ENCODE measurements at regions not wholly inside any gene's neighbourhood (a gene's known extent, or its start where the extent isn't known, plus 50 kb on each side); places are given as distances from the start of the nearest gene placed in this dataset.

DNA sequence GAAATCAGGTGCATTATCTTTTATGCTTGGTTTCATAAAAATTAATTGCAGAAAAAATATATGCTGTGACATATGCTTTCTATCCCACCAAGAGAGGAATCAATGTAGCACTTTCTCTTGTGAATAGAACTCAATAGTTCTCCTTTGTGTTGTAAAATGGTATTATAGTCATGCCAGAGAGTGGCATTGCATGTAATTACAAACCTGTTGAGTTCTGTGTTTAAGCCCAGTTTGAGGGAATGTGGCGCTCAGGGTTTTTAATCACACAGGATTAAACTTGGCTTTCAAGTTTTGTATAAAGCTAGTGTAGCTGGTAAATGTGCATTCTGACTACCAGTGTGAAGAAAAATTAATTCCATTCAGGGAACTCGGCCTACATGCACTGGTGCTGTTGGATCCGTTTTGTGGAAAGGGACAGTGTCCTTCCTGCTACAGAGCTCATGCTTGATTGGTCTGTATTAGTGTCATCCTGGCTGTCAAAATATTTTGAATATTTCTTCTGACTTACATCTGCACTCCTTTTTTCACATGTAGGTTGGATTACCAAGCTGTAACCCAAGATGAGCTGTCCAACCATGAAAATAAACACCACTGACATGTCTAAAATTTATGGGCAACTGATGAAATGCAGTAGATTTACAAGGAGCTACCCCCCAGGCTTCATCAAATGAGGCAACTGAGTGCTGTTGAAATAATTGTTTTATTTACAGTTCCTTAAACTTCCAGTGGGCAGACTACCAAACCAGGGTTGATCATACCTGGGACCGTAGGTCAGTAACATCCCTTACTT is 80.3 kb downstream of the SLC4A3 start:
- POLR2A ChIA-PET: no interaction called here
- intact Hi-C loops (cut with DNase I, micrococcal nuclease): no loop called here
- H3K27ac ChIP-seq (ENCODE audit: low read depth in 1 of 2, low read length in 2 of 2): no peak overlapping the region
- ATAC-seq (ENCODE audit: poor library complexity) (no peak), DNase-seq (no peak)
- CTCF ChIA-PET: no interaction called here
- Mint-ChIP-seq H3K27me3 (peaks cover 45% of the 10 kb centered on the region), H3K36me3 (ENCODE audit: low read depth) (no peaks in the 10 kb centered on the region), H3K9me3 (no peaks in the 10 kb centered on the region), H3K27ac (no peak overlapping the region), H3K4me3 (no peak overlapping the region), H3K4me1 (ENCODE audit: low read depth) (no peaks in the 10 kb centered on the region)
- no peaks in the 10 kb centered on the region for H3K36me3 ChIP-seq (ENCODE audit: insufficient read depth, low read length)
- TF ChIP-seq, protein P1, sequence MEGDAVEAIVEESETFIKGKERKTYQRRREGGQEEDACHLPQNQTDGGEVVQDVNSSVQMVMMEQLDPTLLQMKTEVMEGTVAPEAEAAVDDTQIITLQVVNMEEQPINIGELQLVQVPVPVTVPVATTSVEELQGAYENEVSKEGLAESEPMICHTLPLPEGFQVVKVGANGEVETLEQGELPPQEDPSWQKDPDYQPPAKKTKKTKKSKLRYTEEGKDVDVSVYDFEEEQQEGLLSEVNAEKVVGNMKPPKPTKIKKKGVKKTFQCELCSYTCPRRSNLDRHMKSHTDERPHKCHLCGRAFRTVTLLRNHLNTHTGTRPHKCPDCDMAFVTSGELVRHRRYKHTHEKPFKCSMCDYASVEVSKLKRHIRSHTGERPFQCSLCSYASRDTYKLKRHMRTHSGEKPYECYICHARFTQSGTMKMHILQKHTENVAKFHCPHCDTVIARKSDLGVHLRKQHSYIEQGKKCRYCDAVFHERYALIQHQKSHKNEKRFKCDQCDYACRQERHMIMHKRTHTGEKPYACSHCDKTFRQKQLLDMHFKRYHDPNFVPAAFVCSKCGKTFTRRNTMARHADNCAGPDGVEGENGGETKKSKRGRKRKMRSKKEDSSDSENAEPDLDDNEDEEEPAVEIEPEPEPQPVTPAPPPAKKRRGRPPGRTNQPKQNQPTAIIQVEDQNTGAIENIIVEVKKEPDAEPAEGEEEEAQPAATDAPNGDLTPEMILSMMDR (IDR thresholded peaks at IDR 0.05): no peak
- peaks cover 0 to 3% of the 10 kb centered on the region in 2 experiments for H3K9me3 ChIP-seq (ENCODE audit: control insufficient read depth in 1 of 2, insufficient read depth in 1 of 2, low read length in 2 of 2)
- H3K27me3 ChIP-seq (ENCODE audit: control insufficient read depth in 1 of 2, insufficient read depth in 2 of 2, low read length in 2 of 2): peaks cover 9 to 11% of the 10 kb centered on the region in 2 experiments
- H3K4me3 ChIP-seq (ENCODE audit: low read length): no peak overlapping the region
- H3K4me1 ChIP-seq (ENCODE audit: insufficient read depth, low read length): no peaks in the 10 kb centered on the region

DNA sequence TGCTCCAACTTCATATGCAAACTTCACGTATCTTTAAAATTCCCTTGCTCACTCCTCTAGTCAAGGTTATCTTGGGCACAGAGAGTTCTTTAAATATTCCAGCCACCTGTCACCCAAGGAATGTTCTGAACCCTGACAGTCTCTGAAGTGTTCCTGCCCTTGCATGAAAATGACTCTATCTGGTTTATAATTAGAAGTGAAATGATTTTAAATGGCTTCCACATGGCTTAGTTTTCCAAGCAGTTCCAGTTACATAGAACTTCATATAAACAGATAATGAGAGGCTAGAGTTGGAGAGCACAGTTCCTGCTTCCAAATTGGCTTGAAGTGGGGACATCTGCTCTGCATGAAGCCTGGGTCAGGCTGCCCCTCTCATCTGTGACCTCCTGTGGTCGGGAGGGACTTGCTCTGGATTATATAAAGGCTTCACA is 81.9 kb downstream of the SLC4A3 start:
- DNase-seq (no peak), ATAC-seq (ENCODE audit: poor library complexity) (no peak)
- intact Hi-C loops (cut with DNase I, micrococcal nuclease): no loop called here
- POLR2A ChIA-PET: no interaction called here
- Mint-ChIP-seq H3K36me3 (ENCODE audit: low read depth) (no peaks in the 10 kb centered on the region), H3K27me3 (peaks cover 46% of the 10 kb centered on the region), H3K4me1 (ENCODE audit: low read depth) (no peaks in the 10 kb centered on the region), H3K4me3 (no peak overlapping the region), H3K27ac (no peak overlapping the region), H3K9me3 (no peaks in the 10 kb centered on the region)
- CTCF ChIA-PET: no interaction called here
- Histone ChIP-seq H3K4me3 (ENCODE audit: low read length) (no peak overlapping the region), H3K36me3 (ENCODE audit: insufficient read depth, low read length) (no peaks in the 10 kb centered on the region), H3K4me1 (ENCODE audit: insufficient read depth, low read length) (no peaks in the 10 kb centered on the region), H3K27ac (ENCODE audit: low read depth in 1 of 2, low read length in 2 of 2) (no peak overlapping the region), H3K27me3 (ENCODE audit: control insufficient read depth in 1 of 2, insufficient read depth in 2 of 2, low read length in 2 of 2) (peaks cover 6 to 11% of the 10 kb centered on the region in 2 experiments), H3K9me3 (ENCODE audit: control insufficient read depth in 1 of 2, insufficient read depth in 1 of 2, low read length in 2 of 2) (peaks cover 0 to 3% of the 10 kb centered on the region in 2 experiments)
- TF ChIP-seq, protein P1 (IDR thresholded peaks at IDR 0.05): no peak

DNA sequence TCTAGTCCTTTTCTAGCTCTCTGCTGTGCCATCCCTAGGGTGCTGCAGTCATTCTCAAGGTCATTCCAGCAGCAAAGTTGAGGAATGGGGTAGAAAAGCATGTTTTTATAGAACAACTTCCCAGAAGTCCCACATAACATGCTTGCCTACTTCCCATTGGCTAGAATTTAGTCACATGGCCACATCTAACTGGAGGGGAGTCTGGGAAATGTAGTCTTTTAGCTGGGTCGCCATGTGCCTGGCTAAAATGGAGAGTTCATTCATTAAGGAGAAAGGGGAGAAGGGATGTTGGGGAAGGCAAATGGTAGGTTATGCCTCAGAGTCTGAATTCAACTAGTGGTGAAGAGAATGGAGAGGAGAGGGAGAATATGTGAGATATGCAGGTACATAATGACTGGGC is 85.7 kb downstream of the SLC4A3 start:
- no peak overlapping the region for H3K4me3 ChIP-seq (ENCODE audit: low read length)
- no peak overlapping the region for H3K27ac ChIP-seq (ENCODE audit: low read depth in 1 of 2, low read length in 2 of 2)
- peaks cover 3 to 4% of the 10 kb centered on the region in 2 experiments for H3K27me3 ChIP-seq (ENCODE audit: control insufficient read depth in 1 of 2, insufficient read depth in 2 of 2, low read length in 2 of 2)
- DNase-seq (peak in 3 of 14 experiments; percentile 1 to 16 (median 4)), ATAC-seq (ENCODE audit: poor library complexity) (no peak)
- Mint-ChIP-seq H3K9me3 (no peaks in the 10 kb centered on the region), H3K27me3 (peaks cover 43% of the 10 kb centered on the region), H3K36me3 (ENCODE audit: low read depth) (no peaks in the 10 kb centered on the region), H3K4me3 (no peak overlapping the region), H3K27ac (no peak overlapping the region), H3K4me1 (ENCODE audit: low read depth) (no peaks in the 10 kb centered on the region)
- intact Hi-C loops (cut with DNase I, micrococcal nuclease): no loop called here
- H3K9me3 ChIP-seq (ENCODE audit: control insufficient read depth in 1 of 2, insufficient read depth in 1 of 2, low read length in 2 of 2): peaks cover 0 to 3% of the 10 kb centered on the region in 2 experiments
- TF ChIP-seq, protein P1 (IDR thresholded peaks at IDR 0.05): no peak
- no peaks in the 10 kb centered on the region for H3K36me3 ChIP-seq (ENCODE audit: insufficient read depth, low read length)
- ChIA-PET POLR2A (no interaction called here), CTCF (no interaction called here)
- no peaks in the 10 kb centered on the region for H3K4me1 ChIP-seq (ENCODE audit: insufficient read depth, low read length)
